ENCODE measurements at regions not wholly inside any gene's neighbourhood (a gene's known extent, or its start where the extent isn't known, plus 50 kb on each side); places are given as distances from the start of the nearest gene placed in this dataset.

DNA sequence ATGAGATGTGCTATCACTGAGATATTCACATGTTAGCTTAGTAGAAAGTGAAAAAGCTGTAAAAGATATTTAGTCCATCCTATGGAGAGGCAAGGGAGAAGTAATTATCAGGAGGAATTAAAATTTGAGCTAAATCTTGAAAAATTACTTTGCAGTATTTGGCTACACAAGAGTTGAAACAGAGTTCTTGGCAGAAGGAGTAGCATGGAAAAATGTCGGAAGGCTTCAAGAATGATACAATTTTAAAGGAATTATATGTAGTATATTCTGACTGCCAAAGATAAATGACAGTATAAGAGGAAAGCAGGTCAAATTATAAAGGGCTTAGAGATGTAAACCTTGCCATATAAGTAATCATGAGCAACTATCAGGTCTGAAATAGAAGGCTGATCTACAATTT lies 518.9 kb downstream of the BRINP3 start:
- TF ChIP-seq, protein P1, sequence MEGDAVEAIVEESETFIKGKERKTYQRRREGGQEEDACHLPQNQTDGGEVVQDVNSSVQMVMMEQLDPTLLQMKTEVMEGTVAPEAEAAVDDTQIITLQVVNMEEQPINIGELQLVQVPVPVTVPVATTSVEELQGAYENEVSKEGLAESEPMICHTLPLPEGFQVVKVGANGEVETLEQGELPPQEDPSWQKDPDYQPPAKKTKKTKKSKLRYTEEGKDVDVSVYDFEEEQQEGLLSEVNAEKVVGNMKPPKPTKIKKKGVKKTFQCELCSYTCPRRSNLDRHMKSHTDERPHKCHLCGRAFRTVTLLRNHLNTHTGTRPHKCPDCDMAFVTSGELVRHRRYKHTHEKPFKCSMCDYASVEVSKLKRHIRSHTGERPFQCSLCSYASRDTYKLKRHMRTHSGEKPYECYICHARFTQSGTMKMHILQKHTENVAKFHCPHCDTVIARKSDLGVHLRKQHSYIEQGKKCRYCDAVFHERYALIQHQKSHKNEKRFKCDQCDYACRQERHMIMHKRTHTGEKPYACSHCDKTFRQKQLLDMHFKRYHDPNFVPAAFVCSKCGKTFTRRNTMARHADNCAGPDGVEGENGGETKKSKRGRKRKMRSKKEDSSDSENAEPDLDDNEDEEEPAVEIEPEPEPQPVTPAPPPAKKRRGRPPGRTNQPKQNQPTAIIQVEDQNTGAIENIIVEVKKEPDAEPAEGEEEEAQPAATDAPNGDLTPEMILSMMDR (IDR thresholded peaks at IDR 0.05; ENCODE audit: borderline replicate concordance): no peak
- Histone ChIP-seq H3K4me1 (no peaks in the 10 kb centered on the region), H3K27me3 (ENCODE audit: low read depth) (no peaks in the 10 kb centered on the region), H3K4me3 (no peak overlapping the region), H3K9me3 (replicated peaks) (no peaks in the 10 kb centered on the region), H3K27ac (replicated peaks) (no peak overlapping the region), H3K36me3 (no peaks in the 10 kb centered on the region)
- DNase-seq: no peak
- intact Hi-C loops (cut with micrococcal nuclease): no loop called here

DNA sequence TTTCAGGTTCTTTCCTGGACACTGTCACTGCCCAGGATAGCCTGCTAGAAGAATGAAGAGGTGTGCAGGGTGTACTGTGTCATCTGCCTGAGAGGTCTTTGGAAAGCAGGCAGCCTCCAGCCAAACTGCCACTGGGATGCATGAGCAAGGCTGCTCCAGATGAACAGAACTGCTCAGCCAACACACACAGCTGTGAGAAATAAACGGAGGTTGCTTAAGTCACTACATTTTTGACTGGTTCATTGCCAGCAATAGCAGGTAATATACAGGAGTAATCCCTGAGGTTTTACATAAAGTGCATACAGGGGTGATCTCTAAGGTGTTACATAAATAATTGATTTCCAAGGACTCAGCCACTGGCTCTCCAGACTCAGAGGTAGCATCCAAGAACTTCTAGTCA lies 516.9 kb downstream of the BRINP3 start:
- TF ChIP-seq, protein P1 (IDR thresholded peaks at IDR 0.05; ENCODE audit: borderline replicate concordance): no peak
- Histone ChIP-seq H3K4me1 (no peaks in the 10 kb centered on the region), H3K4me3 (no peak overlapping the region), H3K36me3 (no peaks in the 10 kb centered on the region), H3K9me3 (replicated peaks) (no peaks in the 10 kb centered on the region), H3K27me3 (ENCODE audit: low read depth) (no peaks in the 10 kb centered on the region), H3K27ac (replicated peaks) (no peak overlapping the region)
- no peak for DNase-seq
- intact Hi-C loops (cut with micrococcal nuclease): no loop called here

DNA sequence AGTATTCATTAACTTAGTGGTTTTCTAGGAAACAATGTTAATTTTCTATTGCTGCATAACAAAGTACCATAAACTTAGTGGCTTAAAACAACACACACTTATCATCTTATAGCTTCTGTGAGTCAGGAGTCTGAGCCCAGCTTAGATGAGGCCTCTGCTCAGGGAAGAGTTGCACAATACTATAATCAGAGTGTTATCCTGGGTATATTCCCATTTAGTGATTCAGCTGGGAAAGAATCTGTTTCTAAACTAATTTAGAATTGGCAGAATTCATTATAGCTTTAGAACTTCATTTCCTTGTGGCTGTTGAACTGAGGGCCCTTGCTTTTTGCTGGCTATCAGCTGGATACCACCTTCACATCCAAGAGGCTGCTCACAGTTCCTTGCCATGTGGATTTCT lies 515.5 kb downstream of the BRINP3 start:
- no peaks in the 10 kb centered on the region for H3K36me3 ChIP-seq
- no peak overlapping the region for H3K4me3 ChIP-seq
- no peaks in the 10 kb centered on the region for H3K4me1 ChIP-seq
- no peak for DNase-seq
- TF ChIP-seq, protein P1 (IDR thresholded peaks at IDR 0.05; ENCODE audit: borderline replicate concordance): no peak
- no peak overlapping the region for H3K27ac ChIP-seq (replicated peaks)
- intact Hi-C loops (cut with micrococcal nuclease): no loop called here
- no peaks in the 10 kb centered on the region for H3K9me3 ChIP-seq (replicated peaks)
- no peaks in the 10 kb centered on the region for H3K27me3 ChIP-seq (ENCODE audit: low read depth)

DNA sequence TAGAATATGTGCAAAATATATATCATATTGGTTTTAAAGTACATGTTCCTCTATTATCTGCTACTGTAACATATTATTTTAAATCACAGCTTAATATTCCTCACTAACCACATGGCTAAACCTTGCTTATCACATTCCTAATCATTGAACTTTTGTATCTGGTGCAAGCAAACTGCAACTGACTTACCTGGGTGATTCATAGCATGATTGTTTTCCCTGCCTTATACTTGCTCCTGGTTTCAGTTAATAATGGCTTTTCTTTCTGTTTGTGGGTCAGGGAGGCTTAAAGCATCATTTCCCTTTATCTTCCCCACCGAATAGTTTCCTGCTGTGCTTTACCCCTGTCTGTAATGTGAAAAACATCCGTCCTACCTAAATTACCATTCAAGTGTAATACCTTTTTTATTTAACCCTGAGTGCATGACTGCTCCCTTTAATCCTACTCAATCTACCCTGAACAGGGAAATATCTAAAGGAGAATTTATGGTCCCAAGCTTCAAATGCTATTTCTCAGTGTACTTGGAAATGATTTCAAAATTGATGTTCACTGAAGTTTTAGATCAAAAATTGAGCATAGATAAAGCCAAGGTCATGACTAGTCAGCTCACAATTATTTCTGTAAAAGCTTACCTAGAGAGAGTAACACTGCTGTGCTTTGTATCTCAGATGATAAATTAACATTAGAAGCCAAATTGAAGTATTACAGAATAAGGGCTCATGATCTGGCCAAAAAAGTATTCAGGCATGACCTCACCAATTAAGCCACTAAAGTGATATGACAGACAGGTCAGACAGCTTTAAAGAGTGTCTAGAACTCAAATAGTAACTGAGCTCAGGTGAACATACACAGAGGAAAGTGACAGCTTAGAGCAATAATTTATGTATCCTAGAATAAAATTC lies 507.1 kb downstream of the BRINP3 start:
- no peaks in the 10 kb centered on the region for H3K27me3 ChIP-seq (ENCODE audit: low read depth)
- TF ChIP-seq, protein P1 (IDR thresholded peaks at IDR 0.05; ENCODE audit: borderline replicate concordance): no peak
- no peaks in the 10 kb centered on the region for H3K4me1 ChIP-seq
- H3K27ac ChIP-seq (replicated peaks): no peak overlapping the region
- peaks cover 18% of the 10 kb centered on the region for H3K9me3 ChIP-seq (replicated peaks)
- no peaks in the 10 kb centered on the region for H3K36me3 ChIP-seq
- intact Hi-C loops (cut with micrococcal nuclease): no loop called here
- no peak for DNase-seq
- H3K4me3 ChIP-seq: no peak overlapping the region

DNA sequence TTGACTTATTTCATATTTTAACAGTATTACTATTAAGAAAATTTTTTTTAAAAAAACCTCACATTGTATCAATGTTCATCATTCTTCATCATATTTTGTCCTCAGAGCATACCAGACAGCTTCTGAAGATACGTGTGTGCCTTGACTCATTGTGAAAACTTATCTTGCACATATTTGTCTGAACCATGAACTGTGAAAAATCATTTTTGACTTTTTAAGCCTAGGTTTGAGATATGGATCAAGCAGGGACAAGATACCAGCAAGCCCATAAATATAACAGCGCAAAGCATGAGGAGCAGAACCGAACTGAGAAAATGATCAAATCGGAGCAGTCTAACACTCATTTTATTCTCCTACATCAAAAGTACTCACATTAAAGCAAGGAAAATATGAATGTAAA lies 506.0 kb downstream of the BRINP3 start:
- TF ChIP-seq, protein P1 (IDR thresholded peaks at IDR 0.05; ENCODE audit: borderline replicate concordance): no peak
- H3K27ac ChIP-seq (replicated peaks): no peak overlapping the region

More for the DNA sequence above, 506.0 kb downstream of the BRINP3 start:
- Histone ChIP-seq H3K27me3 (ENCODE audit: low read depth) (no peaks in the 10 kb centered on the region), H3K9me3 (replicated peaks) (peaks cover 29% of the 10 kb centered on the region), H3K36me3 (no peaks in the 10 kb centered on the region), H3K4me1 (no peaks in the 10 kb centered on the region), H3K4me3 (no peak overlapping the region)
- intact Hi-C loops (cut with micrococcal nuclease): no loop called here
- no peak for DNase-seq
